ENCODE measurements at regions not wholly inside any gene's neighbourhood (a gene's known extent, or its start where the extent isn't known, plus 50 kb on each side); places are given as distances from the start of the nearest gene placed in this dataset.

DNA sequence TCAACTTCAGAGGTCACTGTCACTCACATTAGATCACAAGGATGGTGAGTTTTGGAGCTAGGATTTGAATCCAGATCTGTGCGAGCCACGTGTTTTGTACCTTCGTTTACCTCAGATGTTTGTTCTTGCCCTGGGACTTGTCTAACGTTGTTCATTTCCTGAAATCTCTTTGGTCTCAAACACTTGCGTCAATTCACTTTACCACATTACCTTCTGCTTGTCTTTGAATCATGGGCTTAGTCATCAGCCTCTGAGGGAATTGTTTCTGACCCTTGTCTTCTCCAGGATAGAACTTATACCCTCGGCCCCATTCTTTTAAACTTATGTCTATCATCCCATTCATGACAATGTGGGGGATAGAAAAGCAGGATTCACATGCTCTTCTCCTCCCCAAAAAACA lies 282.7 kb downstream of the DCDC2C start:
- no peak overlapping the region for H3K9ac ChIP-seq (ENCODE audit: low read length)
- no peak overlapping the region for H3K4me2 ChIP-seq (ENCODE audit: low read depth, low read length, poor library complexity, severe bottlenecking)
- H4K20me1 ChIP-seq (ENCODE audit: low read depth, low read length) = no peaks in the 10 kb centered on the region
- H2AFZ ChIP-seq (ENCODE audit: low read depth, low read length, severe bottlenecking) = no peak overlapping the region
- H3F3A ChIP-seq (ENCODE audit: insufficient read depth) = no peaks in the 10 kb centered on the region
- no peaks in the 10 kb centered on the region for H3K36me3 ChIP-seq (ENCODE audit: low read length)
- no peaks in the 10 kb centered on the region for H3K27me3 ChIP-seq (ENCODE audit: low read length)
- H3K4me3 ChIP-seq (ENCODE audit: insufficient read depth, low read length, poor library complexity, severe bottlenecking) = no peak overlapping the region
- no peaks in the 10 kb centered on the region for H3K9me3 ChIP-seq (ENCODE audit: insufficient read depth, low read length)
- H3K9me2 ChIP-seq (replicated peaks; ENCODE audit: insufficient read depth, low read length) = no peaks in the 10 kb centered on the region
- H3K27ac ChIP-seq (ENCODE audit: low read depth, low read length) = no peak overlapping the region
- H3K79me2 ChIP-seq (ENCODE audit: insufficient read depth, low read length) = no peaks in the 10 kb centered on the region
- TF ChIP-seq, protein P1, sequence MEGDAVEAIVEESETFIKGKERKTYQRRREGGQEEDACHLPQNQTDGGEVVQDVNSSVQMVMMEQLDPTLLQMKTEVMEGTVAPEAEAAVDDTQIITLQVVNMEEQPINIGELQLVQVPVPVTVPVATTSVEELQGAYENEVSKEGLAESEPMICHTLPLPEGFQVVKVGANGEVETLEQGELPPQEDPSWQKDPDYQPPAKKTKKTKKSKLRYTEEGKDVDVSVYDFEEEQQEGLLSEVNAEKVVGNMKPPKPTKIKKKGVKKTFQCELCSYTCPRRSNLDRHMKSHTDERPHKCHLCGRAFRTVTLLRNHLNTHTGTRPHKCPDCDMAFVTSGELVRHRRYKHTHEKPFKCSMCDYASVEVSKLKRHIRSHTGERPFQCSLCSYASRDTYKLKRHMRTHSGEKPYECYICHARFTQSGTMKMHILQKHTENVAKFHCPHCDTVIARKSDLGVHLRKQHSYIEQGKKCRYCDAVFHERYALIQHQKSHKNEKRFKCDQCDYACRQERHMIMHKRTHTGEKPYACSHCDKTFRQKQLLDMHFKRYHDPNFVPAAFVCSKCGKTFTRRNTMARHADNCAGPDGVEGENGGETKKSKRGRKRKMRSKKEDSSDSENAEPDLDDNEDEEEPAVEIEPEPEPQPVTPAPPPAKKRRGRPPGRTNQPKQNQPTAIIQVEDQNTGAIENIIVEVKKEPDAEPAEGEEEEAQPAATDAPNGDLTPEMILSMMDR (IDR thresholded peaks at IDR 0.05; ENCODE audit: insufficient read depth, low read length, poor library complexity, severe bottlenecking) = no peak
- TF ChIP-seq EZH2phosphoT487 (conservative IDR thresholded peaks at IDR 0.05; ENCODE audit: low read length) = no peak

DNA sequence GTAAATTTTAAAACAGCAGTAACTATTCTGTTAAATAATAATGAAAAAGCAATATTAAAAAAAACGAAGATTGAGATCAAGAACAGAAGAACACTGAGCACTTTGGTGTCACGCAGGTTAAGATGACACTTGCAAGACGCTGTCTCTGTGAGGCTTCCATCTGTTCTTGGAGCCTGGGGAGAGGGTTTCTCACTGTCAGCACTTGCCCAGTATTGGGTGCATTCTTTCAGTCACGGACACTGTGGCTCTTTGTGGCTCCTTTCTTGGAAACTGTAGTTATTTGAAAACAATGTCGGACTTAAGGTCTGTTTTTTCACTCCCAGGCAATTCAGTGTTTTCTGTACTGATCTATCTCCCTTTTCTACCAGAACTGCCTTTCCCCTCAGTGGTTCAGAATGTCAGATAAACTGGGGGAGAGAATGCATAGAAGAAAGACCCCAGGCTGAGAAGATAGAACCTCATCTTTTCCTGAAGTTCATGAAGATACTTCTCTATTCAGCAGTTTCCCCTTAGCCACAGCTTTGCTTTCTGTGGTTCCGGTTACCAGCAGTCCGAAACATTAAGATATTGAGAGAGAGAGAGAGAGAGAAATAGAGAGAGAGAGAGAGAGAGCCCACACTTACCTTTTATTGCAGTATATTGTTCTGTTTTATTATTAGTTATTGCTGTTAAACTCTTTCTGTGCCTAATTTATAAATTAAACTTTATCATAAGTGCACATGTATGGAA lies 283.3 kb downstream of the DCDC2C start:
- Histone ChIP-seq H3K4me3 (ENCODE audit: insufficient read depth, low read length, poor library complexity, severe bottlenecking) (no peak overlapping the region), H4K20me1 (ENCODE audit: low read depth, low read length) (no peaks in the 10 kb centered on the region), H3K27me3 (ENCODE audit: low read length) (no peaks in the 10 kb centered on the region), H3K9me3 (ENCODE audit: insufficient read depth, low read length) (no peaks in the 10 kb centered on the region), H3K79me2 (ENCODE audit: insufficient read depth, low read length) (no peaks in the 10 kb centered on the region), H2AFZ (ENCODE audit: low read depth, low read length, severe bottlenecking) (no peak overlapping the region), H3K27ac (ENCODE audit: low read depth, low read length) (no peak overlapping the region), H3F3A (ENCODE audit: insufficient read depth) (no peaks in the 10 kb centered on the region), H3K9me2 (replicated peaks; ENCODE audit: insufficient read depth, low read length) (no peaks in the 10 kb centered on the region), H3K4me2 (ENCODE audit: low read depth, low read length, poor library complexity, severe bottlenecking) (no peak overlapping the region), H3K36me3 (ENCODE audit: low read length) (no peaks in the 10 kb centered on the region), H3K9ac (ENCODE audit: low read length) (no peak overlapping the region)
- TF ChIP-seq, protein P1 (IDR thresholded peaks at IDR 0.05; ENCODE audit: insufficient read depth, low read length, poor library complexity, severe bottlenecking) = no peak
- TF ChIP-seq EZH2phosphoT487 (conservative IDR thresholded peaks at IDR 0.05; ENCODE audit: low read length) = no peak

DNA sequence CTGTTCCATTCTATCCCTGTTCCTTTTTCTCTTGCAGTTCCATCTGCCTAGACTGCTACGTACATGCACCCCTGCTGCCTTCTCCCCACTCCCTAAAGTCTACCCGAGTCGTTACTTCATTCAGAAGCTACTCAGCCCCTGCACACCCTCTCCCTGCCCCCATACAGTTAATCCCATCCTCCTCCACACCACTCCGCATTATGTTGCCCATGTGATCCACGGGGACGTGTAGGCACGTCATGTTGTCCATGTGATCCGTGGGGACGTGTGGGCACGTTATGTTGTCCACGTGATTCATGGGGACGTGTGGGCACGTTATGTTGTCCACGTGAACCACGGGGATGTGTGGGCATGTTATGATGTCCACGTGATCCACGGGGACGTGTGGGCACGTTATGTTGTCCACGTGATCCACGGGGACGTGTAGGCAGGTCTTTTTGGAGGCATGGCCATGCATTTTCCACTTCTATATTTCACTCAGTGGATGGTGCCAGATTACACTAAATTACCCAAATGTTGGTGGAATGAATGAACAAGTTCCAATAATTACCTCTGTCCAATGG lies 299.5 kb downstream of the DCDC2C start:
- no peaks in the 10 kb centered on the region for H3K9me3 ChIP-seq (ENCODE audit: insufficient read depth, low read length)
- no peak overlapping the region for H3K4me3 ChIP-seq (ENCODE audit: insufficient read depth, low read length, poor library complexity, severe bottlenecking)
- no peaks in the 10 kb centered on the region for H3K36me3 ChIP-seq (ENCODE audit: low read length)
- TF ChIP-seq, protein P1 (IDR thresholded peaks at IDR 0.05; ENCODE audit: insufficient read depth, low read length, poor library complexity, severe bottlenecking) = no peak
- TF ChIP-seq EZH2phosphoT487 (conservative IDR thresholded peaks at IDR 0.05; ENCODE audit: low read length) = no peak
- no peaks in the 10 kb centered on the region for H3F3A ChIP-seq (ENCODE audit: insufficient read depth)
- H2AFZ ChIP-seq (ENCODE audit: low read depth, low read length, severe bottlenecking) = no peak overlapping the region
- H3K27ac ChIP-seq (ENCODE audit: low read depth, low read length) = no peak overlapping the region
- no peak overlapping the region for H3K4me2 ChIP-seq (ENCODE audit: low read depth, low read length, poor library complexity, severe bottlenecking)
- H3K9me2 ChIP-seq (replicated peaks; ENCODE audit: insufficient read depth, low read length) = no peaks in the 10 kb centered on the region
- no peaks in the 10 kb centered on the region for H4K20me1 ChIP-seq (ENCODE audit: low read depth, low read length)
- no peak overlapping the region for H3K9ac ChIP-seq (ENCODE audit: low read length)
- no peaks in the 10 kb centered on the region for H3K27me3 ChIP-seq (ENCODE audit: low read length)
- H3K79me2 ChIP-seq (ENCODE audit: insufficient read depth, low read length) = no peaks in the 10 kb centered on the region
